HG03575 (cell line): ENCODE measurements at regions not wholly inside any gene's neighbourhood (a gene's known extent, or its start where the extent isn't known, plus 50 kb on each side); places are given as distances from the start of the nearest gene placed in this dataset.

Experiments
- ATAC-seq: cut with Tn5 transposase; IDR thresholded peaks from one replicate; pipeline ENCODE4 v1.9.1; 2021; ENCODE audit not compliant: unreplicated experiment, insufficient number of reproducible peaks, low FRiP score; ENCODE audit errors: extremely low read depth

DNA sequence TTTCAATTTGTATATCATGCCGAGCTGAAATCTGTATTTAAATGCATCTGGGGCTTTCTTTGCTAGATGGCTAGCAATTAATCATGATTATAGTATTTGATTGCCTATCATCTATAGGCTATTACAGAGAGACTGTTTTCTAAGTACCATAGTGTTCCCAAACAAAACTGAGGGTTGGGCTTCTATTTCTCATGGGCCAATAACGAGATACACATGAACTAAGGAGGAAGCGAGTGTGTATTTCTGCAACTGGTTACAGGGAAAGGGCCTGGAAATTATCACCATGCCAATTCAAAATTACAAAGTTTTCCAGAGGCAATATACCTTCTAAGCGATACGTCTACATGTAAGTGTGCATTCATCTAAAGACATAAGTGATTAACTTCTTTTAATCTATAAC lies 744.5 kb upstream of the BRINP3 start:
- no peak for ATAC-seq

DNA sequence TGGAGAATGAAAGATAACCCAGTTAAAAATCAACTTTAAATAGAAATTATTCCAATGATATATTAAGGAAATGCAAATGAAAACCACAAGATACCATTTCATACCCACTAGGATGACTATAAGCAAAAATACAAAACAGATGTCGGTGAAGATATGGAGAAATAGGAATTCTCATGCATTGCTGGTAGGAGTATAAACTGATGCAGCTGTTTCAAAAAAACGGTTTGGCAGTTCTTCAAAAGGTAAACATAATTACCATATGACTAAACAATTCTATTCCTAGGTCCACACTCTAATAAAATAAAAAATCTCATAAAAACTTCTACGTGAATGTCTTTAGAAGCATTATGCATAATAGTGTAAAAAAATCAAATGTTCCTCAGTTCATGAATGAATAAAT lies 763.3 kb upstream of the BRINP3 start:
- ATAC-seq = no peak

DNA sequence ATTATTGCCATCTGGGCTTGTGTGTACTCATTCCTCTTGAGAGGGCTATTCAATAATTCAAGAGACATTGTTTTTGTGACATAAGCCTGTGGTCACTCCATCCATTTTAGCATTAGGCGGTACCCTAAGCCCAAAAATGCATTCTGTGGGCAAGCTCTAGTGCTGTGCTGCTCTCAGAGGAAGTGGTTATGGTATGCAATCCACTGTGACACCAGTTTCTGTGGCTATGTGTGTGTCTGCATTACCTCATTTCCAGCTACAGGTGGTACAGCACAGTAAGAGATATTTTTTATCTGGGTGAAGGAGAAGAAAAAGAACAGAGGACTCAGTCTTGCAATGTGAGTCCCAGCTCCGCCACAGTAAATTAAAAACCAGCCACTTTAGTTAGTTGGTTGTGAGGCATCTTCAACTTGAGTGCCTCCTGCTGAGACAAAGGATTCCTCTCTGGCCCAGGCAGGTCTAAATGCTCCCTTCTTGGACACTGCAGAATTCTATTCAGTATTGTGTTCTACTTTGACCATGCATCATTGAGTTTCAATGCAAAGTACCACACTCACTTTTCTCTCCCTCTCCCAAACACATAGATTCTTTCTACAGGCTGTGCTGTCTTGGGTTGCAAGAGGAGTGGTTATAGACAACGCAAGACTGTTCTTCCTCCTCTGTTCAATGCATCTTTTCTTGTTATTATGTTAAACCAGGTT lies 777.8 kb upstream of the BRINP3 start:
- no peak for ATAC-seq

GRCh38 chr1:191256917-191257316 lies 779.3 kb upstream of the BRINP3 start:
- ATAC-seq = no peak

- ATAC-seq = no peak
Observed at GRCh38 chr1:191260056-191260455, 782.4 kb upstream of the BRINP3 start.

GRCh38 chr1:191261111-191261510 lies 783.4 kb upstream of the BRINP3 start:
- ATAC-seq = no peak

DNA sequence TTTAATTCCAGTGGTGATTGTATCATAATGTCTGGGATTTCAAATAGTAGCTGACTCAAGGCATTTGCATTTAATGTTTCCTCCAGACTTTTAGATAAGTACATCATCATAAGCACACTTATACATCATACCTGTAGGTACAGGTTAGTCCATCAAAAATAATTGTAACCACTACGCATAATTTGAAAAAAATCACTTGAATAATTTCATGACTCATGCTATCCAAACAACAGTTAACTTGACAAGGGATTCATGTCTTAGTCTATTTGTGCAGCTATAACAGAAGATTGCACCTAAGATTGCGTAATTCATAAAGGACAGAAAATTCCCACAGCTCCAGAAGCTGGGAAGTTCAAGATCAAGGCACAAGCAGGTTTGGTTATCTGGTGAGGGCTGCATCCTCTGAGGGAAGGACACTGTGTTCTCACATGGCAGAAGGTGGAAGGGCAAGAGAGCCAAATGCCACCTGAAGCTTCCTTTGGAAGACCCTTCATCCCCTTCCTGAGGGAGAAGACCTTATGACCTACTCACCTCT lies 801.7 kb upstream of the BRINP3 start:
- no peak for ATAC-seq

GRCh38 chr1:191284175-191284574 lies 806.5 kb upstream of the BRINP3 start:
- ATAC-seq = no peak

DNA sequence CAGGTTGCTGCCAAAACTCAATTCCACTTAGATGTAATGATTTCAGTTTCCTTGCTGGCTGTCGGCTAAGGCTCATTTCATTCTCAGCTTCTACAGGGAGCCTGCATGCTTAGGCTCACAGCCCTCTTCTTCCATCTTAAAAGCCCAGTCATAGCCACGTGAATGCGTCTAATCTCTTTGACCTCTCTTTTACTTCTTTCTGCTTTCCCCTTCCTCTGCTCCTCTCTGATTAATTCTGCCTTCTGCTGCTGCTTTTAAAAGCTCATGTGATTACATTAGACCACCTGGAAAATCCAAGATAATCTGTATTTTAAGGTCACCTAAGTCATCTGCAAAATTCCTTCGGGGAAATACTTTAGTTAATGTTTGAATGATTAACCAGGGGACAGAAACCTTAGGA lies 812.8 kb upstream of the BRINP3 start:
- ATAC-seq = no peak

DNA sequence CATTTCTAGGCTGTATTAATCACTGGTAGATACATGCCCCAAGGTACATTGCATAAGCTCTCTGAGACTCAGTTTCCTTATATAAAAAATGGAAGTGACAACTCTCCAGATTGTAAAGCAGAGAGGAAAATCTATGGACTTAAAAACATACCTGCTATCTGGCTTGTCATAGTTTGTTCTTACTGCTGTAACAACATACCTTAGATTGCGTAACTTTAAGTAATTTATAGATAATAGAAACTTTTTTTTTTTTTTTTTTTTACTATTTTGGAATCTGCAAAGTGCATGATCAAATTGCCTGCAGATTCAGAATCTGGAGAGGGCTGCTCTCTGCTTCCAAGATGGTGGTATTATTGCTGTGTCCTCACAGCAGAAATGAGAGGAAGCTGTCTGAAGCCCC lies 827.7 kb upstream of the BRINP3 start:
- no peak for ATAC-seq

- ATAC-seq = no peak
Observed at GRCh38 chr1:191306916-191307315, 829.3 kb upstream of the BRINP3 start.

DNA sequence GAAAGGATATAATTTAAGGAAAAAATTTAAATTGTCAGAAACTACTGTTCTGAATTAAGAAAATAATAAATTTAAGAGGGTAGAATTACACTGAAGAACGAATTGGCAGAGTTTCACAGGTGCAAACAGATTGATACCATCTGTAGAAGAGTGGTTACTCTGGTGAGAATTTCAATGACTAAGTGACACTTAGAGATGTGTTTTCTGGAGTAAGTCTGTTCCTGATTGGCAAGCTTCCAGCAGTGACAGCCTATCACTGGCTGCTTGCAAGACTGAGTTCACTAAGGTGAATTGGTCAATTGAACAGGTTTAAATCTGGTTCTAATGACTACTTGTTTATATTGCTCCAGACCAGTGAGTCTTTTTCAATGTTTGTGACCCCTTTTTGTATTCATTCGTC lies 838.2 kb upstream of the RGS18 start:
- no peak for ATAC-seq

- ATAC-seq = no peak
Observed at GRCh38 chr1:191327868-191328267, 830.4 kb upstream of the RGS18 start.

GRCh38 chr1:191343816-191344215 lies 814.4 kb upstream of the RGS18 start:
- ATAC-seq = no peak

DNA sequence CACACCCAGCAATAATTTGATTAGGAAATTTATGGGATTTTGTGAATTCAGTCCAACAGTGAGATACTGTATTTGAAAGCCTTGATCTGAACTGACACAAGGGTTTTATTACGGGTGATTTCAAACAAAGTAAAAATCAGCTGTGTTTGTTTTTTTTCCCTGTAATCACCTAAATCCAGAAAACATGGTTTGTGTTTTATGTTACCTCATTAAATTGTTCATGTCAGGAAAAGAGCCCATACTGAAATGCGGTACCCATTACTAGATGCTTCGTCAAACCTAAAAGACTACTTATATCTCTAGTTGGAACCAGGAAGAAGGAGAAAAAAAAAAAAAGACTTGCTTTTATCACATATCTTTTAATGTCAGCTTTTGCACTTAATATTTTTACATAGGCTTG lies 811.9 kb upstream of the RGS18 start:
- ATAC-seq = no peak

GRCh38 chr1:191348328-191348727 lies 809.9 kb upstream of the RGS18 start:
- ATAC-seq = no peak

- no peak for ATAC-seq
Observed at GRCh38 chr1:191350938-191351337, 807.3 kb upstream of the RGS18 start.

DNA sequence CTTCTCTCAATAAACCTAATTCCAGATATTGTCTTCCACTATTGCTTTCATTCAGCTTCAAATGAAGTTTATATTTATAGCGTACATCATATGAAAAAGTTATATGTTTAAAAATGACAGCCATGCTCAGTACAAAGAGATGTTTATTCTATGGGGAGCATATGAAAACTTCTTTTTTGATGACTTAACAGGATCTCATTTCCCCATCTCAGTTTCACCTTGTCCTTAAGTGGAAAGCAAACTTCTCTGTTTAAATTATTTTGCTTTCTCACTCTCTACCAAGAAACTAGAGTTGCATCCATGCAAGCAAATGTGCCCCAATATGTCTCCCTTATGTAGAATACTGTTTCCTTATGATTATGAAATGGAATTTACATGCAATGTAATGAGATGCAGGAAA lies 799.5 kb upstream of the RGS18 start:
- no peak for ATAC-seq

DNA sequence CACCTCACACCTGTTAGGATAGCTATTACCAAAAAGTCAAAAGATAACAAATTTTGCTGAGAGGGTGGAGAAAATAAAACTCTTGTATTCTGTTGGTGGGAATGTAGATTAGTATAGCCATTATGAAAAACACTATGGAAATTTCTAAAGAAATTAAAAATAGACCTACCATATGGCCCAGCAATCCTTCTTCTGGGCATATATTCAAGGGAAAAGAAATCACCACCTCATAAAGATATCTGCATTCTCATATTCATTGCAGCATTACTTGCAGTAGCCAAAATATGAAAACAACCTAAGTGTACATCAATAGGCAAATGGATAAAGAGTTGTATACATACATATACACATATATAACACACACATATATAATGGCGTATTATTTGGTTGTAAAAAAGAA lies 791.6 kb upstream of the RGS18 start:
- ATAC-seq = no peak

- no peak for ATAC-seq
Observed at GRCh38 chr1:191368891-191369654, 789.2 kb upstream of the RGS18 start.
